ENCODE measurements at regions not wholly inside any gene's neighbourhood (a gene's known extent, or its start where the extent isn't known, plus 50 kb on each side); places are given as distances from the start of the nearest gene placed in this dataset.
"Not testable (repeated sequence)": the region's sequence is repeated elsewhere in the genome, so short reads cannot be mapped to it uniquely, and the experiment has no call there.

GRCh38 chr9:97220894-97221477 is 86.5 kb upstream of the CCDC180 start:
- peaks cover 0 to 14% of the 10 kb centered on the region in 2 experiments for H3K9me3 ChIP-seq (ENCODE audit: control insufficient read depth in 1 of 2, insufficient read depth in 1 of 2, low read length in 2 of 2)
- Mint-ChIP-seq H3K9me3 (no peaks in the 10 kb centered on the region), H3K27ac (no peak overlapping the region), H3K27me3 (peaks cover 58% of the 10 kb centered on the region), H3K4me3 (peak overlapping the region; percentile 77), H3K36me3 (ENCODE audit: low read depth) (no peaks in the 10 kb centered on the region), H3K4me1 (ENCODE audit: low read depth) (peaks cover 5% of the 10 kb centered on the region)
- H3K27me3 ChIP-seq (ENCODE audit: control insufficient read depth in 1 of 2, insufficient read depth in 2 of 2, low read length in 2 of 2) = peaks cover 11 to 25% of the 10 kb centered on the region in 2 experiments
- DNase-seq = peak in 2 of 14 experiments; percentile 0 to 14
- POLR2A ChIA-PET = interaction anchor here (0.5 to 1.7 kb wide), 2 partner anchors 17 to 280 kb away, joined by 3 to 15 read pairs; no protein-coding TSS in a partner anchor
- H3K4me3 ChIP-seq (ENCODE audit: low read length) = peak overlapping the region; percentile 40
- H3K27ac ChIP-seq (ENCODE audit: low read depth in 1 of 2, low read length in 2 of 2) = no peak overlapping the region
- TF ChIP-seq CTCF (IDR thresholded peaks at IDR 0.05) = no peak
- peak; percentile 19 for ATAC-seq (ENCODE audit: poor library complexity)
- H3K36me3 ChIP-seq (ENCODE audit: insufficient read depth, low read length) = no peaks in the 10 kb centered on the region
- CTCF ChIA-PET = interaction anchor here (1.2 kb wide), 1 partner anchor 17 kb away, joined by 3 read pairs; no protein-coding TSS in a partner anchor
- intact Hi-C loops (cut with DNase I, micrococcal nuclease) = no loop called here
- H3K4me1 ChIP-seq (ENCODE audit: insufficient read depth, low read length) = peaks cover 18% of the 10 kb centered on the region

- H3K27ac Mint-ChIP-seq; H3K36me3 ChIP-seq (ENCODE audit: insufficient read depth, low read length); H3K4me3 Mint-ChIP-seq; ATAC-seq (ENCODE audit: poor library complexity); H3K27ac ChIP-seq (ENCODE audit: low read depth in 1 of 2, low read length in 2 of 2); DNase-seq; H3K4me3 ChIP-seq (ENCODE audit: low read length); intact Hi-C loops (cut with DNase I, micrococcal nuclease); H3K4me1 Mint-ChIP-seq (ENCODE audit: low read depth); H3K36me3 Mint-ChIP-seq (ENCODE audit: low read depth); H3K9me3 Mint-ChIP-seq: not testable (repeated sequence)
- peaks cover 56% of the 10 kb centered on the region for H3K27me3 Mint-ChIP-seq
- Histone ChIP-seq H3K27me3 (ENCODE audit: control insufficient read depth in 1 of 2, insufficient read depth in 2 of 2, low read length in 2 of 2) (peaks cover 11 to 25% of the 10 kb centered on the region in 2 experiments), H3K4me1 (ENCODE audit: insufficient read depth, low read length) (peaks cover 18% of the 10 kb centered on the region), H3K9me3 (ENCODE audit: control insufficient read depth in 1 of 2, insufficient read depth in 1 of 2, low read length in 2 of 2) (peaks cover 0 to 14% of the 10 kb centered on the region in 2 experiments)
- ChIA-PET POLR2A (interaction anchor here (1.7 kb wide), 1 partner anchor 18 kb away, joined by 15 read pairs; no protein-coding TSS in a partner anchor), CTCF (interaction anchor here (1.2 kb wide), 1 partner anchor 17 kb away, joined by 3 read pairs; no protein-coding TSS in a partner anchor)
Observed at GRCh38 chr9:97220396-97220795, 87.1 kb upstream of the CCDC180 start.

- H3K4me1 ChIP-seq (ENCODE audit: insufficient read depth, low read length) = peaks cover 18% of the 10 kb centered on the region
- ATAC-seq (ENCODE audit: poor library complexity); H3K4me1 Mint-ChIP-seq (ENCODE audit: low read depth); H3K27ac Mint-ChIP-seq; H3K4me3 ChIP-seq (ENCODE audit: low read length); CTCF ChIA-PET; H3K4me3 Mint-ChIP-seq; POLR2A ChIA-PET; DNase-seq; H3K9me3 Mint-ChIP-seq; H3K36me3 ChIP-seq (ENCODE audit: insufficient read depth, low read length); intact Hi-C loops (cut with DNase I, micrococcal nuclease); H3K36me3 Mint-ChIP-seq (ENCODE audit: low read depth); H3K27ac ChIP-seq (ENCODE audit: low read depth in 1 of 2, low read length in 2 of 2): not testable (repeated sequence)
- H3K9me3 ChIP-seq (ENCODE audit: control insufficient read depth in 1 of 2, insufficient read depth in 1 of 2, low read length in 2 of 2) = peaks cover 0 to 14% of the 10 kb centered on the region in 2 experiments
- peaks cover 11 to 25% of the 10 kb centered on the region in 2 experiments for H3K27me3 ChIP-seq (ENCODE audit: control insufficient read depth in 1 of 2, insufficient read depth in 2 of 2, low read length in 2 of 2)
- H3K27me3 Mint-ChIP-seq = peaks cover 53% of the 10 kb centered on the region
Observed at GRCh38 chr9:97219443-97220140, 87.9 kb upstream of the CCDC180 start.

GRCh38 chr9:97215127-97215526 is 92.3 kb upstream of the CCDC180 start:
- DNase-seq; H3K9me3 ChIP-seq (ENCODE audit: control insufficient read depth in 1 of 2, insufficient read depth in 1 of 2, low read length in 2 of 2); ATAC-seq (ENCODE audit: poor library complexity); H3K4me3 Mint-ChIP-seq; H3K4me1 Mint-ChIP-seq (ENCODE audit: low read depth); H3K36me3 Mint-ChIP-seq (ENCODE audit: low read depth); CTCF ChIA-PET; intact Hi-C loops (cut with DNase I, micrococcal nuclease); H3K27me3 ChIP-seq (ENCODE audit: control insufficient read depth in 1 of 2, insufficient read depth in 2 of 2, low read length in 2 of 2); POLR2A ChIA-PET; H3K4me1 ChIP-seq (ENCODE audit: insufficient read depth, low read length); H3K27ac Mint-ChIP-seq; H3K27ac ChIP-seq (ENCODE audit: low read depth in 1 of 2, low read length in 2 of 2); H3K36me3 ChIP-seq (ENCODE audit: insufficient read depth, low read length); H3K9me3 Mint-ChIP-seq; H3K4me3 ChIP-seq (ENCODE audit: low read length): not testable (repeated sequence)
- peaks cover 18% of the 10 kb centered on the region for H3K27me3 Mint-ChIP-seq

GRCh38 chr9:97214556-97214955 is 92.9 kb upstream of the CCDC180 start:
- H3K36me3 ChIP-seq (ENCODE audit: insufficient read depth, low read length); H3K36me3 Mint-ChIP-seq (ENCODE audit: low read depth); CTCF ChIA-PET; ATAC-seq (ENCODE audit: poor library complexity); H3K4me3 ChIP-seq (ENCODE audit: low read length); H3K4me1 ChIP-seq (ENCODE audit: insufficient read depth, low read length); H3K4me3 Mint-ChIP-seq; H3K9me3 Mint-ChIP-seq; H3K27ac ChIP-seq (ENCODE audit: low read depth in 1 of 2, low read length in 2 of 2); intact Hi-C loops (cut with DNase I, micrococcal nuclease); H3K27me3 ChIP-seq (ENCODE audit: control insufficient read depth in 1 of 2, insufficient read depth in 2 of 2, low read length in 2 of 2); H3K27ac Mint-ChIP-seq; POLR2A ChIA-PET; H3K4me1 Mint-ChIP-seq (ENCODE audit: low read depth); H3K9me3 ChIP-seq (ENCODE audit: control insufficient read depth in 1 of 2, insufficient read depth in 1 of 2, low read length in 2 of 2); DNase-seq: not testable (repeated sequence)
- peaks cover 13% of the 10 kb centered on the region for H3K27me3 Mint-ChIP-seq

- H3K4me1 ChIP-seq (ENCODE audit: insufficient read depth, low read length); H3K27me3 Mint-ChIP-seq; H3K36me3 ChIP-seq (ENCODE audit: insufficient read depth, low read length); H3K27ac Mint-ChIP-seq; ATAC-seq (ENCODE audit: poor library complexity); intact Hi-C loops (cut with DNase I, micrococcal nuclease); CTCF ChIA-PET; H3K4me3 ChIP-seq (ENCODE audit: low read length); POLR2A ChIA-PET; H3K4me3 Mint-ChIP-seq; H3K9me3 ChIP-seq (ENCODE audit: control insufficient read depth in 1 of 2, insufficient read depth in 1 of 2, low read length in 2 of 2); H3K9me3 Mint-ChIP-seq; H3K4me1 Mint-ChIP-seq (ENCODE audit: low read depth); H3K27ac ChIP-seq (ENCODE audit: low read depth in 1 of 2, low read length in 2 of 2); DNase-seq; H3K27me3 ChIP-seq (ENCODE audit: control insufficient read depth in 1 of 2, insufficient read depth in 2 of 2, low read length in 2 of 2): not testable (repeated sequence)
- peaks cover 19% of the 10 kb centered on the region for H3K36me3 Mint-ChIP-seq (ENCODE audit: low read depth)
Observed at GRCh38 chr9:97199683-97200082, 107.8 kb upstream of the CCDC180 start.
